Upper lobe of left lung (tissue), 4 donors: ENCODE measurements at regions not wholly inside any gene's neighbourhood (a gene's known extent, or its start where the extent isn't known, plus 50 kb on each side); places are given as distances from the start of the nearest gene placed in this dataset.

Experiments used
- CTCF ChIP-seq, 6 experiments: fragments of 450-650 bp in 4 of 6; fragments of 200-600 bp in 2 of 6; sonication (generic) in 2 of 6; IDR thresholded peaks; one replicate each; pipeline ENCODE4 v1.5.1; 2016 to 2019; ENCODE audit warnings: antibody characterized with exemption in 6 of 6
- EP300 ChIP-seq, 4 donors: sonication (generic); formaldehyde crosslinking; IDR thresholded peaks; one replicate each; pipeline ENCODE4 v1.5.1; 2017; ENCODE audit warnings: antibody characterized with exemption in 4 of 4, control low read depth in 2 of 4
- POLR2A ChIP-seq, 4 donors: fragments of 450-650 bp; IDR thresholded peaks; one replicate each; pipeline ENCODE4 v1.5.1; 2016 to 2017; ENCODE audit warnings: antibody characterized with exemption in 4 of 4, mild to moderate bottlenecking in 2 of 4
- POLR2AphosphoS5 ChIP-seq, 2 donors: sonication (generic); formaldehyde crosslinking; IDR thresholded peaks; one replicate each; pipeline ENCODE4 v1.5.1; 2017; ENCODE audit warnings: antibody characterized with exemption in 2 of 2

GRCh38 chr17:72497915-72498314 lies 377.1 kb downstream of the SOX9 start:
- TF ChIP-seq CTCF (IDR thresholded peaks at IDR 0.05) (no peak), POLR2A (IDR thresholded peaks at IDR 0.05) (no peak), EP300 (IDR thresholded peaks at IDR 0.05) (no peak), POLR2AphosphoS5 (IDR thresholded peaks at IDR 0.05) (no peak)
